ENCODE measurements at regions not wholly inside any gene's neighbourhood (a gene's known extent, or its start where the extent isn't known, plus 50 kb on each side); places are given as distances from the start of the nearest gene placed in this dataset.

- TF ChIP-seq EZH2phosphoT487 (IDR thresholded peaks at IDR 0.05; ENCODE audit: borderline replicate concordance, low read length) (no peak), CTCF (conservative IDR thresholded peaks at IDR 0.05; ENCODE audit: low read depth, low read length) (no peak)
Measured at GRCh38 chr4:44978020-44978419, 251.7 kb upstream of the GNPDA2 start.
